HCT116 (cell line): ENCODE measurements at regions not wholly inside any gene's neighbourhood (a gene's known extent, or its start where the extent isn't known, plus 50 kb on each side); places are given as distances from the start of the nearest gene placed in this dataset.

Experiments
- ATAC-seq: fragments of 200-7000 bp; cut with Tn5 transposase; 2 replicates; pipeline ENCODE4 v1.9.1; 2020; ENCODE audit warnings: mild to moderate bottlenecking, moderate library complexity
- BruUV-seq: library from RNA; stranded (reverse); fragments of 400-500 nt; replicated peaks from 2 replicates; lab custom pipeline; 2021; lab: Mats Ljungman, UMichigan
- CTCF ChIA-PET: fragments of 300-600 bp; sonication (Branson Sonifier 250); formaldehyde crosslinking; loops from one replicate; lab custom pipeline; 2021; ENCODE audit warnings: antibody characterized with exemption; lab: Charles Lee
- POLR2A ChIA-PET: fragments of 300-600, 350-600 bp; sonication (Branson Sonifier 250); formaldehyde crosslinking; loops from one replicate; lab custom pipeline; 2021; ENCODE audit warnings: antibody characterized with exemption; lab: Charles Lee
- RAD21 ChIA-PET, 2 experiments: fragments of 300-600 bp; sonication (Branson Sonifier 250); formaldehyde crosslinking; loops; one replicate each; lab custom pipeline; 2023; ENCODE audit warnings: low total read pairs in 2 of 2; ENCODE audit not compliant: uncharacterized antibody in 2 of 2, unreplicated experiment in 2 of 2, low non-redundant PET in 1 of 2; lab: Charles Lee
- DNase-seq: peaks from one replicate; pipeline ENCODE4 v3.0.0-alpha.2; 2010; ENCODE audit warnings: low read depth, low spot score
- H2AFZ ChIP-seq: fragments of 200-600 bp; shearing (Covaris generic), sonication (generic); 2 replicates; pipeline ENCODE4 v1.6.1; 2017; ENCODE audit warnings: low read depth, mixed run types, mixed read lengths, antibody characterized with exemption, low read length; ENCODE audit not compliant: poor library complexity, severe bottlenecking
- H3K27ac ChIP-seq: 2 replicates; pipeline ENCODE4 v1.5.1; 2012; ENCODE audit warnings: low read depth, low read length
- H3K27me3 ChIP-seq: fragments of 200-600 bp; sonication (generic); 2 replicates; pipeline ENCODE4 v1.6.1; 2016; ENCODE audit warnings: mixed run types, low read length, mixed read lengths; ENCODE audit not compliant: insufficient read depth
- H3K36me3 ChIP-seq, 2 experiments: fragments of 200-500 bp in 1 of 2; fragments of 200-600 bp in 1 of 2; sonication (Bioruptor generic) in 1 of 2; sonication (generic) in 1 of 2; 2 replicates each; pipeline versions ENCODE4 v1.5.1 to v1.6.1; 2014 to 2016; ENCODE audit warnings: low read length in 2 of 2, inconsistent platforms in 1 of 2, mixed read lengths in 1 of 2, mixed run types in 1 of 2; ENCODE audit not compliant: insufficient read depth in 2 of 2, control insufficient read depth in 1 of 2
- H3K4me1 ChIP-seq, 2 experiments: fragments of 200-600 bp in 1 of 2; sonication (generic) in 1 of 2; 2 replicates each; pipeline versions ENCODE4 v1.5.1 to v1.6.1; 2012 to 2017; ENCODE audit warnings: low read length in 2 of 2, inconsistent platforms in 1 of 2, mild to moderate bottlenecking in 1 of 2, mixed read lengths in 1 of 2, mixed run types in 1 of 2, moderate library complexity in 1 of 2; ENCODE audit not compliant: insufficient read depth in 2 of 2, control insufficient read depth in 1 of 2
- H3K4me2 ChIP-seq: fragments of 200-600 bp; sonication (generic); 2 replicates; pipeline ENCODE4 v1.6.1; 2017; ENCODE audit warnings: mixed run types, low read length, mixed read lengths
- H3K4me3 ChIP-seq, 2 experiments: fragments of 200-600 bp in 1 of 2; sonication (generic) in 1 of 2; replicated peaks in 1 of 2; 2 replicates each; pipeline ENCODE4 v1.5.1; 2011 to 2016; ENCODE audit warnings: low read length in 2 of 2, control low read depth in 1 of 2, low read depth in 1 of 2, mild to moderate bottlenecking in 1 of 2, mixed read lengths in 1 of 2, mixed run types in 1 of 2
- H3K79me2 ChIP-seq: fragments of 200-600 bp; sonication (generic); 2 replicates; pipeline ENCODE4 v1.6.1; 2017; ENCODE audit warnings: mild to moderate bottlenecking, mixed run types, low read length, moderate library complexity, mixed read lengths; ENCODE audit not compliant: insufficient read depth
- H3K9ac ChIP-seq: fragments of 200-600 bp; sonication (generic); 2 replicates; pipeline ENCODE4 v1.6.1; 2016; ENCODE audit warnings: low read length, mixed read lengths
- H3K9me2 ChIP-seq: fragments of 200-600 bp; sonication (generic), shearing (Covaris generic); 2 replicates; pipeline ENCODE4 v1.6.1; 2017; ENCODE audit warnings: mixed run types, mild to moderate bottlenecking, moderate library complexity; ENCODE audit not compliant: insufficient read depth
- H3K9me3 ChIP-seq, 2 experiments: fragments of 200-500 bp in 1 of 2; fragments of 200-600 bp in 1 of 2; sonication (Bioruptor generic) in 1 of 2; sonication (generic) in 1 of 2; 2 replicates each; pipeline ENCODE4 v1.6.1; 2014 to 2017; ENCODE audit warnings: low read length in 2 of 2, mixed read lengths in 2 of 2, inconsistent platforms in 1 of 2, low read depth in 1 of 2, mild to moderate bottlenecking in 1 of 2, mixed run types in 1 of 2, moderate library complexity in 1 of 2; ENCODE audit not compliant: control insufficient read depth in 1 of 2, insufficient read depth in 1 of 2
- H4K20me1 ChIP-seq: fragments of 200-600 bp; sonication (generic), shearing (Covaris generic); 2 replicates; pipeline ENCODE4 v1.6.1; 2017; ENCODE audit warnings: mixed run types, mild to moderate bottlenecking, moderate library complexity; ENCODE audit not compliant: insufficient read depth
- CBX3 ChIP-seq: IDR thresholded peaks from 2 replicates; pipeline ENCODE4 v1.6.1; 2012; ENCODE audit warnings: low read depth
- CEBPB ChIP-seq: IDR thresholded peaks from 2 replicates; pipeline ENCODE4 v1.6.1; 2012; ENCODE audit warnings: low read depth
- EZH2 ChIP-seq: fragments of 200-600 bp; sonication (generic); IDR thresholded peaks from 2 replicates; pipeline ENCODE4 v1.6.1; 2017; ENCODE audit warnings: antibody characterized with exemption, mixed run types
- EZH2phosphoT487 ChIP-seq: fragments of 200-600 bp; IDR thresholded peaks from 2 replicates; pipeline ENCODE4 v1.6.1; 2018; ENCODE audit warnings: antibody characterized with exemption, borderline replicate concordance
- JUND ChIP-seq: IDR thresholded peaks from 2 replicates; pipeline ENCODE4 v1.6.1; 2012
- POLR2A ChIP-seq: IDR thresholded peaks from 2 replicates; pipeline ENCODE4 v1.7.0; 2011; ENCODE audit warnings: borderline replicate concordance; ENCODE audit not compliant: insufficient read depth, insufficient read length; ENCODE audit errors: extremely low read depth
- POLR2AphosphoS5 ChIP-seq: IDR thresholded peaks from 2 replicates; pipeline ENCODE4 v1.6.1; 2011; ENCODE audit warnings: mild to moderate bottlenecking, low read depth, low read length, moderate library complexity
- RAD21 ChIP-seq: IDR thresholded peaks from 2 replicates; pipeline ENCODE4 v1.6.1; 2012; ENCODE audit warnings: low read depth, mild to moderate bottlenecking
- SIN3A ChIP-seq: IDR thresholded peaks from 2 replicates; pipeline ENCODE4 v1.6.1; 2012; ENCODE audit warnings: low read depth
- SRF ChIP-seq: IDR thresholded peaks from 2 replicates; pipeline ENCODE4 v1.6.1; 2012; ENCODE audit warnings: low read depth
- YY1 ChIP-seq: IDR thresholded peaks from 2 replicates; pipeline ENCODE4 v1.6.1; 2011; ENCODE audit warnings: low read length, low read depth, moderate library complexity, mild to moderate bottlenecking; ENCODE audit not compliant: insufficient replicate concordance; ENCODE audit errors: extremely low read depth
- ZFX ChIP-seq: fragments of 450-650 bp; IDR thresholded peaks from 2 replicates; pipeline ENCODE4 v1.6.1; 2017
- ZNF274 ChIP-seq: fragments of 200-500 bp; sonication (Bioruptor generic); IDR thresholded peaks from 2 replicates; pipeline ENCODE4 v1.6.1; 2014; ENCODE audit warnings: mild to moderate bottlenecking, low read depth, low read length, inconsistent platforms
- intact Hi-C: fragments of 100-400 bp; cut with micrococcal nuclease; formaldehyde crosslinking; loops from 2 replicates; pipeline ENCODE4 v1.10.0; 2022
- TF ChIP-seq, protein P1 (sequence below), 3 experiments: fragments of 200-600 bp in 1 of 3; sonication (generic) in 1 of 3; IDR thresholded peaks in 2 of 3; conservative IDR thresholded peaks in 1 of 3; 2 replicates each; pipeline ENCODE4 v1.5.1; 2012 to 2017; ENCODE audit warnings: low read depth in 2 of 3, low read length in 2 of 3, antibody characterized with exemption in 1 of 3, borderline replicate concordance in 1 of 3, control low read depth in 1 of 3, mild to moderate bottlenecking in 1 of 3, mixed read lengths in 1 of 3, mixed run types in 1 of 3, moderate library complexity in 1 of 3; ENCODE audit not compliant: insufficient read depth in 1 of 3
- TF ChIP-seq, protein P2 (sequence below): IDR thresholded peaks from 2 replicates; pipeline ENCODE4 v1.6.1; 2012
- TF ChIP-seq, protein P3 (sequence below): IDR thresholded peaks from 2 replicates; pipeline ENCODE4 v1.6.1; 2012
- TF ChIP-seq, protein P4 (sequence below): IDR thresholded peaks from 2 replicates; pipeline ENCODE4 v1.6.1; 2012; ENCODE audit warnings: low read depth

DNA sequence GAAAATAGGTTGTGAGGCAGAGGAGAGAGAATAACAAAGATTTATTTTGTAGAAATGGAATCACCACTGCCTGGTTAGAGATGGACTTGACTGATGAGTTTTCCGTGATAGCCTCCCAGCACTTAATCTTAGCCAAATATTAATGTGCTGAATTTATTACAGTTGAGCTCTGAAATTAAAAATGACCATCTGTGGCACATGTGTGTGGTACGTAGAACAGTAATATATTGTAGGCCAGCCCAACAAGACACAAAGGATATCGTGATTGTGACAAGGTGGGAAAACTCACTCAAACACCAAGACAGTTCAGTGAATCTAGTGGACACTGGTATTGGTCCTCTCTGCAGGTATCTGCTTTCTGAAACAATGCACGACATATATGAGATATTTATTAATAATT is 119.4 kb downstream of the HAO1 start:
- DNase-seq (no peak), ATAC-seq (no peak)
- TF ChIP-seq, protein P1, sequence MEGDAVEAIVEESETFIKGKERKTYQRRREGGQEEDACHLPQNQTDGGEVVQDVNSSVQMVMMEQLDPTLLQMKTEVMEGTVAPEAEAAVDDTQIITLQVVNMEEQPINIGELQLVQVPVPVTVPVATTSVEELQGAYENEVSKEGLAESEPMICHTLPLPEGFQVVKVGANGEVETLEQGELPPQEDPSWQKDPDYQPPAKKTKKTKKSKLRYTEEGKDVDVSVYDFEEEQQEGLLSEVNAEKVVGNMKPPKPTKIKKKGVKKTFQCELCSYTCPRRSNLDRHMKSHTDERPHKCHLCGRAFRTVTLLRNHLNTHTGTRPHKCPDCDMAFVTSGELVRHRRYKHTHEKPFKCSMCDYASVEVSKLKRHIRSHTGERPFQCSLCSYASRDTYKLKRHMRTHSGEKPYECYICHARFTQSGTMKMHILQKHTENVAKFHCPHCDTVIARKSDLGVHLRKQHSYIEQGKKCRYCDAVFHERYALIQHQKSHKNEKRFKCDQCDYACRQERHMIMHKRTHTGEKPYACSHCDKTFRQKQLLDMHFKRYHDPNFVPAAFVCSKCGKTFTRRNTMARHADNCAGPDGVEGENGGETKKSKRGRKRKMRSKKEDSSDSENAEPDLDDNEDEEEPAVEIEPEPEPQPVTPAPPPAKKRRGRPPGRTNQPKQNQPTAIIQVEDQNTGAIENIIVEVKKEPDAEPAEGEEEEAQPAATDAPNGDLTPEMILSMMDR (IDR thresholded peaks at IDR 0.05 in 2 of 3, conservative IDR thresholded peaks at IDR 0.05 in 1 of 3; ENCODE audit: borderline replicate concordance in 1 of 3, insufficient read depth in 1 of 3, low read depth in 2 of 3, low read length in 2 of 3), result no peak
- no peak for TF ChIP-seq EZH2phosphoT487
- TF ChIP-seq ZFX, result no peak
- no peak for TF ChIP-seq SRF
- TF ChIP-seq SIN3A, result no peak
- TF ChIP-seq CBX3, result no peak
- no peak for TF ChIP-seq ZNF274
- TF ChIP-seq, protein P2, sequence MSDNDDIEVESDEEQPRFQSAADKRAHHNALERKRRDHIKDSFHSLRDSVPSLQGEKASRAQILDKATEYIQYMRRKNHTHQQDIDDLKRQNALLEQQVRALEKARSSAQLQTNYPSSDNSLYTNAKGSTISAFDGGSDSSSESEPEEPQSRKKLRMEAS, result no peak
- TF ChIP-seq POLR2A, result no peak
- no peak for TF ChIP-seq RAD21
- Histone ChIP-seq H3K9me2 (no peaks in the 10 kb centered on the region), H3K4me1 (no peaks in the 10 kb centered on the region), H3K27me3 (no peaks in the 10 kb centered on the region), H4K20me1 (no peaks in the 10 kb centered on the region), H3K4me3 (no peak overlapping the region), H3K9ac (no peak overlapping the region), H3K79me2 (no peaks in the 10 kb centered on the region), H3K27ac (no peak overlapping the region), H3K9me3 (peaks cover 0 to 5% of the 10 kb centered on the region in 2 experiments; a peak in 1 of 4 replicates), H2AFZ (no peak overlapping the region), H3K4me2 (no peak overlapping the region), H3K36me3 (no peaks in the 10 kb centered on the region)
- CTCF ChIA-PET, result no interaction called here
- no TSS peak for BruUV-seq
- RAD21 ChIA-PET, result no interaction called here
- POLR2A ChIA-PET, result no interaction called here
- intact Hi-C loops, result no loop called here

DNA sequence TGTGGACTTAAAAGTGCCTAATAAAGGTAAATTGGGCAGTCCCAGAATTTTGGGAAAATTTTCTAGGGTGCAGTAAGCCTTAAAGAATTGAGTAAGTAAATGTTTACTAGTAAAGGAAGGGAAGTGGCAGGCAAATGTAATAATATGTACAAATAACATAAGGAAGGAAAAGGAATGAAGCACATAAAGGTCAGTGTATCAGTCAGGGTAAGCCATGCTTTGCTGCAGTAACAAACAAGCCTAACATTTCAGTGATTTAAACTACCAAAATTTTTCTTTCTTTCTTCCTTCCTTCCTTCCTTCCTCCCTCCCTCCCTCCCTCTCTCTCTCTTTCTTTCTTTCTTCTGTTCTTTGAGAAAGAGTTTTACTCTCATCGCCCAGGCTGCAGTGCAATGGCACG is 117.5 kb downstream of the HAO1 start:
- Histone ChIP-seq H3K79me2 (no peaks in the 10 kb centered on the region), H3K4me2 (no peak overlapping the region), H2AFZ (no peak overlapping the region), H4K20me1 (no peaks in the 10 kb centered on the region), H3K4me3 (no peak overlapping the region), H3K27me3 (no peaks in the 10 kb centered on the region), H3K9ac (no peak overlapping the region), H3K9me3 (peaks cover 0 to 5% of the 10 kb centered on the region in 2 experiments; a peak in 1 of 4 replicates), H3K36me3 (no peaks in the 10 kb centered on the region), H3K27ac (no peak overlapping the region), H3K9me2 (no peaks in the 10 kb centered on the region), H3K4me1 (no peaks in the 10 kb centered on the region)
- POLR2A ChIA-PET, result no interaction called here
- no TSS peak for BruUV-seq
- no peak for DNase-seq
- RAD21 ChIA-PET, result no interaction called here
- CTCF ChIA-PET, result no interaction called here
- intact Hi-C loops, result no loop called here
- no peak for ATAC-seq
- TF ChIP-seq, protein P3, sequence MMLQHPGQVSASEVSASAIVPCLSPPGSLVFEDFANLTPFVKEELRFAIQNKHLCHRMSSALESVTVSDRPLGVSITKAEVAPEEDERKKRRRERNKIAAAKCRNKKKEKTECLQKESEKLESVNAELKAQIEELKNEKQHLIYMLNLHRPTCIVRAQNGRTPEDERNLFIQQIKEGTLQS, result no peak
- TF ChIP-seq YY1 (no peak), EZH2phosphoT487 (no peak), JUND (no peak), POLR2AphosphoS5 (no peak), EZH2 (no peak), ZFX (no peak), CEBPB (no peak), SIN3A (no peak), POLR2A (no peak)
- TF ChIP-seq, protein P4, sequence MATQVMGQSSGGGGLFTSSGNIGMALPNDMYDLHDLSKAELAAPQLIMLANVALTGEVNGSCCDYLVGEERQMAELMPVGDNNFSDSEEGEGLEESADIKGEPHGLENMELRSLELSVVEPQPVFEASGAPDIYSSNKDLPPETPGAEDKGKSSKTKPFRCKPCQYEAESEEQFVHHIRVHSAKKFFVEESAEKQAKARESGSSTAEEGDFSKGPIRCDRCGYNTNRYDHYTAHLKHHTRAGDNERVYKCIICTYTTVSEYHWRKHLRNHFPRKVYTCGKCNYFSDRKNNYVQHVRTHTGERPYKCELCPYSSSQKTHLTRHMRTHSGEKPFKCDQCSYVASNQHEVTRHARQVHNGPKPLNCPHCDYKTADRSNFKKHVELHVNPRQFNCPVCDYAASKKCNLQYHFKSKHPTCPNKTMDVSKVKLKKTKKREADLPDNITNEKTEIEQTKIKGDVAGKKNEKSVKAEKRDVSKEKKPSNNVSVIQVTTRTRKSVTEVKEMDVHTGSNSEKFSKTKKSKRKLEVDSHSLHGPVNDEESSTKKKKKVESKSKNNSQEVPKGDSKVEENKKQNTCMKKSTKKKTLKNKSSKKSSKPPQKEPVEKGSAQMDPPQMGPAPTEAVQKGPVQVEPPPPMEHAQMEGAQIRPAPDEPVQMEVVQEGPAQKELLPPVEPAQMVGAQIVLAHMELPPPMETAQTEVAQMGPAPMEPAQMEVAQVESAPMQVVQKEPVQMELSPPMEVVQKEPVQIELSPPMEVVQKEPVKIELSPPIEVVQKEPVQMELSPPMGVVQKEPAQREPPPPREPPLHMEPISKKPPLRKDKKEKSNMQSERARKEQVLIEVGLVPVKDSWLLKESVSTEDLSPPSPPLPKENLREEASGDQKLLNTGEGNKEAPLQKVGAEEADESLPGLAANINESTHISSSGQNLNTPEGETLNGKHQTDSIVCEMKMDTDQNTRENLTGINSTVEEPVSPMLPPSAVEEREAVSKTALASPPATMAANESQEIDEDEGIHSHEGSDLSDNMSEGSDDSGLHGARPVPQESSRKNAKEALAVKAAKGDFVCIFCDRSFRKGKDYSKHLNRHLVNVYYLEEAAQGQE, result no peak
